Muscle of arm (tissue), 1 donor: ENCODE measurements at regions not wholly inside any gene's neighbourhood (a gene's known extent, or its start where the extent isn't known, plus 50 kb on each side); places are given as distances from the start of the nearest gene placed in this dataset.
A peak's percentile ranks its signal among the peaks of the same experiment; 100 is the strongest.

ENCODE experiments used
- DNase-seq: peaks from one replicate; pipeline ENCODE4 v3.0.0-alpha.2; 2013

DNA sequence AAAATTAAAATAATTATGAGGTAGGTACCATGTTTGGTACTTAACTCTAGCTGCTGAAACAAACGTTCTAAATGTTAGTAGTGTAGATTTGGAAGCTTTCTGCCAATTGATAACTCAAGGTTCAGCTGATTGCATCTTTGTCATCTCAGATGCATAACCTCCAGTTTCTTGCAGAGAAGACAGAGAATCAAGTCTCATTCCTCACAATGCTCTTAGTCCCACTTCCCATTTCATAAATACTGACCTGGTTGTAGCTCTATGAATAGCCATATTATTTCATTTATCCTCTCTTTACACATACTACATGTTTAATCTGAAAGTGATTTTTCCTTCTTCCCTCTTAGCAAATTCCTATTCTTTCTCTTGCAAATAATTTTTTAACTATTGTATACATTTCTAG lies 178.5 kb upstream of the SETBP1 start:
- no peak for DNase-seq

DNA sequence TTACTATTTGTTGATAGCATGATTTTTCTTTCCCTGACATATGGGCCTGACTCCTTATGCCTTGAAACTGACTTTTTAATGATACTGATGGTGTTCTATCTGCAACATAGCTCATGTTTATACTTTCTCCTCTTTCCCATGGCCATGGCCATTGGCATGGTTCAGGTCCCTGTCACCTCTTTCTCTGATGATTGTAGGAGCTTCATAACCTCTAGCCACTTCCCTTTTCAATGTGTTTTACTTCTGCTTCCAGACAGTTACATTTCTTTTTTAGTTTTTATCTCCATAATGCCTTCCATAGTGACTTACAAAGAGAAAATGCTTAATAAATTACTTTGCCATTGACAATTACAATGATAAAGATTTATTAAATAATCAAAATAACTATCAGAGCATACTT lies 177.9 kb upstream of the SETBP1 start:
- DNase-seq = no peak

DNA sequence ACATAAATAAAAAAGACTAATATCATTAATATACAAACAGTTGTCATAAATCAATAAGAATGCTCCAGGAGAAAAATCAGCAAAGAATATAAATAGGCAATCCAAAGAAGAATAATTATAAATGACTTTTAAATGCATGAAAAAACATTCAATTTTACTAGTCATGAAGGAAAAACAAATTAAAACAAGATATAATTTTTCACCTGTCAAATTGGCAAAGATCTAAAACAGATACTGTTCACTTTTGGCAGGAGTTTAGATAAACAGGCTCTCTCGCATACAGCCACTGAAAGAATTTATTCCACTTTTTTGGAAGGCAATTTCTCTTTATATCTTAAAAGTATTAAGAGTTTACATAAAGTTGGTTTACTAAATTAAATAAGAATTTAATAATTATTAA lies 176.8 kb upstream of the SETBP1 start:
- no peak for DNase-seq

DNA sequence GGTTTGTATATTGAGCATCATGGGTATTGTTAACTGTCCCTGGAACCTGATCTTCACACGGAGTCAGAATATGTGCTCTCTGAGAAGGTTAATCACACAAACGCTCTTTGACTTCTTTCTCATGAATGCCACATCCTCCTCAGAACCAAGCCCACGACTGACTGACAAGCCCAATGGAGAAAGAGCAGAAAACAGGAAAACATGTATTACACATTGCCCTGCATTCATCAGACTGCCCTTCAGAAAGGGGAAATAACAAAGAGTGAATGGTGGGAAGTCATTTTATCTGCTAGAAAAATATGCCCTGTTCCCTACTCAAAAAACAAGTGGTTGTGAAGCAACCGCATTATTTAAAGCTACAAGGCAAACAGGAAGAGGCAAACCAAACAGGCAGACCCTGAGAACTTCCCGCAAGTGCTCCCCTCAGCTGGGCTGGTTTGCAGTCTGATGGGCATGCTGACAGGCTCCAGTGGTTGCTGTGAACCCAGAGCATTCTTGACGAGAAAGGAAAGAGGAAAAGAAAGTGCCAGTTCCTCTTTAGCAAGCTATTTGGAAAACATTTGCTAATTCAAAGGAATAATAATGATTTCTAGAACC lies 172.9 kb upstream of the SETBP1 start:
- DNase-seq = no peak

DNA sequence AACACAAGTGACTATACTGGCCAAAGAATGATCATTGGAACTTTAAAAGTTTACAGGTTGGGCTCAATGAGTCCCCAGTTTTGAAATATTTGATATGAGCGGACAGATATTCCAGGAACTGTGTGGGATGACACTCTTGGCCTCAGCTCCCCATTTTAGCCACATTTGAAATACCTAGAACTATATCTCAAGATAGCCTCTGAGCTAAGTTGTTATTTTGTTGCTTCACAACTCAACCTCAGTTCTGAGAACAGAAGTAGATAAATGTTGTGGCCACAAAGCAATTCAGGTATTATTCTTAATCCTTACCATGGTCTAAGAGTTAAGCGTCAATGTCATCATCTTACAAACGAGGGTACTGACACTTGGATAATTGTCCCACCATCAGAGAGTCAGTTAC lies 172.2 kb upstream of the SETBP1 start:
- DNase-seq = no peak

DNA sequence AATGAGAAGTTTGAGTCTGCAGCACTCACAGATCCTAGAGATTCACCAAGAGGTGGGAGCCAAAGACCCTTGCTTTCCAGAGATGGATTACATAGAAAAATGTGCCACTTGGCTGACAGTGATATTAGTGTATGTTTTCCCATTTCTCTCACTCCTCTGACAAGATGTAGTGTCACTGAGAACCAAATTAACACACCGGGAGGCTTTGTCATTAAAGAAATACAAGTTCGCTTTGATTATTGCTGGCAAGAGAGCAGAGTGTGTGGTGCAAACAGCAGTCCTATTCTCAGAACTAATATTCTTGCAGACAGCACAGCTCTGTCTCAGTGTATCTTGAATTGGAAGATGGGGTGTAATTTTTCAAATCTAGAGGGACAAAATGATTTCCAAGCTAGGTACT lies 171.6 kb upstream of the SETBP1 start:
- DNase-seq = no peak

DNA sequence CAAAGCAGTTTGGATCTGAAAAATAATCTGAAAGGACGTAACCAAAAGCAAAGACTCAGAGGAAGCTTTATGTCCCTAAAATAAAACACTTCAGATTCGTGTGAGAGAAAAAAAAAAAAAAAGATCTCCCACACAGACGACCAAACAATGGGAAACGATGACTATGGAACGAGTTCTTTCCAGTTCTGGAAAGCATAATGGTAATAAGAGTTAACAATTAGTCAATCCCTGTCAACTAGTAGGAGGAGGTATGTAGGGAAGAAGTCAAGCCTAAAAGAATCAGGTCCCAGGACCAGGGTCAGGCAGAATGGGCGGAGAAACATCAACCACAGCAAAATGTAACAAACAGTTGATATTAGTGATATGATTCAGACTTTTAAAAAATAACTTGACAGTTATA lies 170.3 kb upstream of the SETBP1 start:
- DNase-seq = no peak

DNA sequence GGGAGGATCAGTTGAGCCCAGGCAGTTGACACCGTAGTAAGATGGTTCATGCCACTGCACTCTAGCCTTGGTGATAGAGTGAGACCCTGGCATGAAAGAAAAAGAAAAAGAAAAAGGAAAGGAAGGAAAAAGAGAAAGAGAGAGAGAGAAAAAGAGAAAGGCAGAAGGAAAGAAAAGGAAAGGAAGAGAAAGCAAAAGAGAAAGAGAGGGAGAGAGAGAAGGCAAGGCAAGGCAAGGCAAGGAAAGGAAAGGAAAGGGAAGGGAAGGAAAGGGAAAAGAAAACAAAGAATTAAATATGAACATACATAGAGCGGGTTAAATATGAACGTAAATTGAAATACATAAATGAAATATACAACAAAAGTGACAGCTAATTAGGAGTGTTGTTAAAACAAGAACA lies 167.5 kb upstream of the SETBP1 start:
- DNase-seq = no peak

DNA sequence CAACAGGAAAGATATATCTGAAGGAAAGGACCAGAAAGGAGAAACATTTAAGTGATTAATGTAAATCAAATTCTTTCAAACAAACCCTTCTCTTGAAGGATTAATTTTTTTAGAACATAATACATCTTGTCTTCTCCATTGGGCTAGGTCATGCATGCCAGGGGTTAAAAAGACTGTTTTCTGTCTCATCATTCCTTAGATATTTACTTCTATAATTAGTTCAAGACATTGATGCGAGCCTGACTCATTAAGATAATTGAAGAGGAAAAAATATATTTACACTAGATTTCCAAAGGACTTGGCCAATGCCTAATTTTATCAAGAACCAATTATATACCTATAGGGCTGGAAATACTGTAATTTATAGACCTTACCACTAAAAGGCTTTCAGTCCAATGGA lies 166.6 kb upstream of the SETBP1 start:
- DNase-seq = no peak

DNA sequence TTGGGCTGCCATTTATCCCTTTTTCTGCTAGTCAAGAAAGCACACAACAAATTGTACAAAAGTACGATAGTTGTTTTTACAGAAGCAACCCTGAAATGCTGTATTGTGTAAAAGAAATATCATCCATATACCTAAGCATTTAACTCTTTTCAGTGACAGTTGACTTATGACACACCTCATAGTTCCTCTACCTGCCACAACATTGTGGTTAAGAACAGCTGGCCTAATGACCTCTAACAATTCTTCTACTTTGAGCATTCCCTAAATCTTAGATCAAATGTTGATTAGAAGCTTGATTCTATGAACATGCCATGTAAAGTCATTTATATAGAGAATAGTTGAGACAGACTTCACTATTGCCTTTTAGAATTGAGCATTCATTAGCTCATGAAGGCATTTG lies 165.9 kb upstream of the SETBP1 start:
- DNase-seq = no peak

DNA sequence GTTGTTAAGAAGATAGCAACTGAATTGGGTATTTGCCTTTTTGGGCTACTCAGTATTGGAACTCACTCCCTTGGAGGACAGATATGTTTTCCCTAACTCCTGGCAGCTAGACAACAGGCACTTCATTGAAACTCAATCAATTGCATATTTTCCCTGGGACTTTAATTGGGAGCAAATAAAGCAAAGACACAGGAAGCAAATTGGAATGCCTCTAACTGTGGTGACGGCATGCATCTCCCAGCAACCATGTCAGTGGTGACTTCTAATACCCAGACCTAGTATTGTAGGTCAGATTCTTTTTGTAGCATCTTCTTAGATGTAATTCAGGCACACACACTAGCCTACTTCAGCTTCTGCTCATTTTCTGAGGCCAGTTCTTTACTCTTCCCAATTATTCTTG lies 164.2 kb upstream of the SETBP1 start:
- DNase-seq = no peak

DNA sequence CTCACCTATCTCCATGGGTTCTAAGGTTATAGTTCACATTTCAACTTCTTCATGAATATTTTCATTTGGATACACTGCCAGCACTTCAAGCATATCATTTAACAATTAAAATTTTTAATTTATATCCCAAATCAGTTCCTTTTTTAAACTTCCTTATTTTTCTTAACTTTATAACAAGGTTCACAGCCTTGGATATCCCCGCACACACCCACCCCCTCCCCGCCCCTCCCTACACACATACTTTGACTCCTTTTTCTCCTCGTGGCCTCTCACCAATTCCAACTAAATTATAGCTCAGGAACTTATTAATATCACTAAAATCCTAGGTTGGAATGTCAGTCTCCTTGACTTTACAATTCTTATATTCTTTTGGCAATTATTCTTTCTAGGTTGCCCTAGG lies 163.6 kb upstream of the SETBP1 start:
- no peak for DNase-seq

DNA sequence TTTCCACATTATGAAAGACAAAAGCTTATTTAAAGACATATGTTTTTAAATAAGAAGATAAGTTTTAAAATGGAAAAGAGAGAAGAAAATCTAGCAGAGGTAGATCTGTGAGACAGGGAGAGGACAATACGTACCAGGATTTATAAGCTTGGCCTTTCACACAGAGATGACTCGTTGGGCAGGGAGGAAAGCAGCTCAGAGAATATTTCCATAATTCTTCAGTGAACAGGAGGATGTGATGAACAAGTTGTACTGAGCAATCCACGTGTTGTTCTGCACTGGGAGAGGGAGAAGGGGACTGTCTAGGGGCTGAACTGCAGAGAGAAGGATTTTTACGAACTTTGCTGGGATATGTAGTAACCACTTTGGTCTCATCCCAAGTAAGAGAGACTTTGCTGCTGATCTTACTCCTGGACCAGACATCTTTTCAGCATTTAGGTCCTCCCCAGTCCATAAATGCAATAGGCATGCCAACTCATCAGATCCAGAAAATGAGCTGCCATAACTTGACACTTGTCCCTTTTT lies 162.5 kb upstream of the SETBP1 start:
- DNase-seq = no peak

DNA sequence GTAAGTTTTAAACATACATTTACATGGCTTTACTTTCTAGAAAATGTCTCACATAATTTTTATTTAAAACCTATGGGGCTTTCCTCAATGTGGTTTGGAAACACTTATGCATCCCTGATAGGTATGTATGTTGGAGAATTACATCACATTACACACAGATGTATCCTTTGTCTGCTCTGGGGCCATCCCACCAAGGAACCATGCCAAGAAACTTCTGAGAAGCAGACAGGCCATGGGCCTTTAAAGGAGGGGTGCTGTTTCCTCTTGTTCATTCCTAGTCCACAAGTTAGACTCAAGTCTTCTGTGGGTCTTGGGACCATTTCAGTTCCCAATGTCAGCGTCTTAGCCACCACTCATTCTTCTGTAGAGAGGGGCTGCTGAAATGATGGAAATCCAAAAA lies 162.0 kb upstream of the SETBP1 start:
- DNase-seq = no peak

DNA sequence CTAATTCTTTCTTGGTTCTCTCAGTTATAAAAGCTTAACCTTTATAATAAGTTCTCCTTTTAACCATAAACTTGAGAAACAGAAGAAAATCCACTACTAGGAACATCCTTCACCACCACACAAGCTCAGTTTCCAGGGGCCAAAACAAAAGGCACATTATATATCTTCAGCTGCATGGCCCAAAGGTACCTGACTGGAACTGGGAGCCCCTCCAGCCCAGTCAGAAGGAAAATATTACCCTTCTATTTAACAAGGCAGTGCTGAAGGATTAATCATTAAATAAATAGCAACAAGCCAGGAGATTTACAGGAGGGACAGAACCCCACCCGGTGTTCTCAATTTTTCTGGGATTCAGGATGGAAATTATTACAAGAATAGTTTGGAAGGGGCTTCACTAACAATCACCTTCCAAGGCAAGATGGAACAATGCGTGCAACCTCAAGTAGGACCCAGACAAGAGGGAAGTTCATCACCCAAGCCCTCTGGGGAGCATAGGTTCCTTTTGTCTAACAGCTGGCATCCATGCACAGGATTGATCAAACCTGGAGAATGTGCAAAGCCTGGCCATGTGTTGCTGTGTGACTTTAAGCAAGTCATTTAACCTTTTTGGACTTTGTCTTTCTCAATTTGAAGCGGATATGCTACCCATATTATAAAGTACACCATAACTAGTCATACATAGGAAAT lies 159.6 kb upstream of the SETBP1 start:
- no peak for DNase-seq

DNA sequence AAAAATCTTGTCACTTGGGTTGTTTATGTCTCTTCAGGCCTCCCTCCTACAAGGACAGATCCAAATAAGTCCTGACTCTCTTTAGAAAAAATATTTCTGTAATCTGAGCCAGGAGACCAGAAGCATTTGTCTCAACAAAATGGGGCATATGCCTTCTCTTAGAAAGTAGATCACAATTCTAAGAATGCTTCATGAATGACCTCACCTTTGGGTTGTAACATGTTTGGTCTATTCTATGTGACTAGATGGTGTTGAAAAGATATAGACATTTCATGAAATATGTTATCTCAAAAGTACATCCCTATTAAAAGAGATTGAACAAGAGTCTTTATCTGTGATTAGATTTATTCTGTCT lies 159.0 kb upstream of the SETBP1 start:
- DNase-seq = no peak

DNA sequence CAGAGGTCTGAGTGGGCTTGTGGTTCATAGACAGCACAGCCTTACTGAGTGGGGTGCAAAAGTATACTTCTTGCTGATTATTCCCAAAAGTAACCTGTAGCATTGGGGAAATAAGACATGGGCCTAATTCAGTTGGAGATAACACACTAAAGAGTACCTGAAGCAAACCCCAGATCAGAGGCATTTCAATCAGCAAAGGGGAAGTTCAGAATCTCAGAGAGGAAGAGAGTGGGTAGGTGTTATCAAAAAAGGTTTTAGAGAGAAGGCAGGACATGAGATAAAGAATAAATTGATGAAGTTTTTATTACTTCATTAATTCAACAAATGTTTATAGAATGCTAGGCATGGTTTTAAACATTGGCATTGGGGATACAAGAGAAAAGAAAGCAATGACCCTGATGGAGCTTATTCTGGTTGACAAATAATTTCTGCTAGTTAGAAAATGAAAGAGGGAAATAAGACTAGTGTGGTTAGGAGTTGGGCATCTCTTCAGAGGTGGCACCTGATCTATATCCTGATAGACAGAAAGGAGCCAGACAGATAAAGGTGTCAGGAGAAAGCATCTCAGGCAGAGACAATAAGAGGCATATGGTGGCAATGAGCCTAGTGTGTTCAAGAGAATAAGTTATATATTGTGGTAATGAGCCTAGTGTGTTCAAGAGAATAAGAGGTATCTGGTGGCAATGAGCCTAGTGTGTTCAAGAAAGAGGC lies 153.8 kb upstream of the SETBP1 start:
- DNase-seq = no peak

DNA sequence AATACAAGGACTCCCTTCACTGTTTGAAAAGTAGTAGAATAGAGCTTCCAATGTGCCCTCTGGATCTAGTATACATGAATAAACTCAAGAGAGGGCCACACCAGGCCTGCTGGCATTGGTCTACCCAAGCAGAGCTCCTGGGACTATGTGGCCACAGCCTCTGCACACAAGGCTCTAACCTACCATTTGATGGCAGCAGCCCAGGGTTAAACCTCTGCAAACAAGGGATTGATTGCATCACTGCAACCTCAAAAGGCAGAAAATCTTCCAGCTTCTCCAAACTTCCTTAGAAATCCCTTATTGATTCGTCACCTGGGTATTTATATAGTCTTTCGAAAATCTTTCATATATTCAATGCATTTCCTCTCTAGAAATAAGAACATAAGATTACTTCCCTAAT lies 147.6 kb upstream of the SETBP1 start:
- no peak for DNase-seq

DNA sequence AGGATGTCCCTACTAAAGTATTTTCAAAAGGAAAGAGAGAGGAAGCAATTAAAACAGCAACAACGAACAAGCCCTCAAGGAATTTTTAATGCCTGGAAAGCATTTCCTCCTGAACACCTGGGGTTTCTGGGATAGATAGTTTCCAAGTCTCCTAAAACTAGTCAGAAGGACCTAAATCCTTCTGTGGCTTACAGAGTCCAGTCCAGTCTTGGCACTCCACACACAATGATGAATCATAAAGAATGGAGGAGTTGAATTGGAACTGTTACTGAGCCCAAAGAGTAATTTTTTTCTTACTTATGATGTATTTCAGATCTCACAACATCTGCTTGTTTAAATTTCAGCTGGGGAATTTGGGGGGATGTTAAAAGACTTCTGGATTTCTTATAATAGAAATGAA lies 144.6 kb upstream of the SETBP1 start:
- DNase-seq = peak; percentile 81

DNA sequence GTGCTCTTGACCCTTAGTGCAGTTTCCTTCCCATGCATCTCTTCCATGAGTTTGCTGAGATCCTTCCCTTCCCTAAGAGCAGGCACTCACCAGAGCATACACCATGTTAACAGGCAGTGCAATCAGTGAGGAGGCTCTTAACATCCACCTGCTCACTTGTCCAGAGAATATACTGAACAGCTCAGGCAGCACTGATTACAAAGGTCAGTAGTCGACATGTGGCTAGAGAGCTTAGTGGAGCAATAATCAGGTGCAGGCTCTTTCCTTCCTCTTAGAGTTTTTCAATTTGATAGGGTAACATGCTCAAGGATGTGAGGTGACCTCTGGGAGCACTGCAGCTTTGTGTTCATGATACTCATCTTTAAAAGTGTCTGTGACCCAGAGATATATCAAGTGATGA lies 144.1 kb upstream of the SETBP1 start:
- no peak for DNase-seq

DNA sequence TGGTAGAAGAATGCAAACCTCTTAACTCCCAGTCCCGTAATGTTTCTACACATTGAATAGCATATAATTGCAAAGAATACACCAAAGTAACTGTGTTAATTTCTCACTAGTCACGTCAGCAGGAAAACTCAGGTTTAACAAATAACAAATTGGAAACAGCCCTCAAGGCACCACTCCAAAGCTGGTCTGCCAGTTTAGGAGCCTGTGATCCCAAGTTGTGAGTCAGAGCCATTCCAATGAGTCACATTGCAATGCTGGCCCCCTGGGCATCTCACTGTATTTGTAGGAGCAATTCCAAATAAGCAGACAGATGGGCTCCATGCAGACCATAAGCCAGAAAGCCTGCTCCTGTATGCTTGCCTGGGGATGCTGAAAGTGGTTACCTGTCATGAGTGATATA lies 143.2 kb upstream of the SETBP1 start:
- no peak for DNase-seq

DNA sequence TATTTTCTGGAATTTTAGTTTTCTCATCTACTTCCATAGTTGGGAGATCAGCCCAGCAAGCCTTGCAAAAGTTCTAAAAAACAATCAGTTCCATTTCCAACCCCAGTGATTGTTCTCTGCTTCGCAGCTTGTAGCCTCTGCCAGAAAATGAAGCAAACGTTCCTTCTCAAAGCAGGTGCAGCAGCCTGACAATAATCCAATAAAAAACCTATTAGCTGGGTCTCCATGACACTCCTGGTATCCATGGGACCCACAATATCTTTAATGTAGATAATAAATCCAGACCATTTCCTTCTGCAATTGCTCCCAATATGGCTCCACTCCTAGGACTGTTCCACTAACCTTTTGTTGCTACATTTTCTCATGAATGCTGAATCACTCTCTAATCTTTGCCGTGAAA lies 140.8 kb upstream of the SETBP1 start:
- no peak for DNase-seq

DNA sequence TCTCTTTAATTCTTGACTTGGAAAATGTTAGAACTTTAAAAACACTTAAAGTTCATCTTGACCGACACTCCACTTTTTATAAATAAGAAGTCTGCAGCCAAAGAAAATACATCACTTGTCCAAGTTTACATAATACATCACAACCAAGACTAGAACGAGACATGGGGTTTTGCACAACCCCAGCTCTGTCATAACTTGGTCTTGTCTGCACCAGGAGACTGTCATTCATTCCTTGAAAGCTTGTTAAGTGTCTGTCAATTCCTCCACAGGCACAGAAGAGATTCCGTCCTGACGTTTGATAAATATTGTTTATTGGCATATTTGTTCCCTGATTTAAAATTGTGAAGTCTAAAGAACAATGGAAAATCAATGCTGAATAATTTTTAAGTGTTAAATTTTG lies 139.5 kb upstream of the SETBP1 start:
- no peak for DNase-seq

DNA sequence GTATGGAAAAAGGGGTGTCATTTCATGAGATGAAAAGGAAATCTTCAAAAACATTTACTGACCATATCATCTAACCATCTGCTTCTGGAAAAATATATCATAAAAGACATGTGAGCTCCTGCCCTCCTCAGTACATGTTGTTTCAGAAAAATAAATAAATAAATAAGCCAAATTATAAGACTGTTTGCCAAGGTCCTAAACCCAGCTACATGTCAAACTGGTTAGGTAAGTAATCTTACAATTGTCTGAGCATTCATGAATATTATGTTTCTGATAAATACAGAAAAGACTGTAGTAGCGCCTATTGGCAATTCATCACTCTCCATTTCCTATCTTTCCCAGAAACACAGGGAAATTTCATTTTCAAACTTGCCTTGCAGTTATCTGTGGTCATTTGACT lies 138.9 kb upstream of the SETBP1 start:
- DNase-seq = no peak
